HG03469 (cell line): ENCODE measurements at regions not wholly inside any gene's neighbourhood (a gene's known extent, or its start where the extent isn't known, plus 50 kb on each side); places are given as distances from the start of the nearest gene placed in this dataset.
"Not testable (repeated sequence)": the region's sequence is repeated elsewhere in the genome, so short reads cannot be mapped to it uniquely, and the experiment has no call there.

Experiments
- ATAC-seq: cut with Tn5 transposase; IDR thresholded peaks from one replicate; pipeline ENCODE4 v1.9.1; 2021; ENCODE audit warnings: mild to moderate bottlenecking, moderate library complexity, moderate number of reproducible peaks; ENCODE audit not compliant: unreplicated experiment

DNA sequence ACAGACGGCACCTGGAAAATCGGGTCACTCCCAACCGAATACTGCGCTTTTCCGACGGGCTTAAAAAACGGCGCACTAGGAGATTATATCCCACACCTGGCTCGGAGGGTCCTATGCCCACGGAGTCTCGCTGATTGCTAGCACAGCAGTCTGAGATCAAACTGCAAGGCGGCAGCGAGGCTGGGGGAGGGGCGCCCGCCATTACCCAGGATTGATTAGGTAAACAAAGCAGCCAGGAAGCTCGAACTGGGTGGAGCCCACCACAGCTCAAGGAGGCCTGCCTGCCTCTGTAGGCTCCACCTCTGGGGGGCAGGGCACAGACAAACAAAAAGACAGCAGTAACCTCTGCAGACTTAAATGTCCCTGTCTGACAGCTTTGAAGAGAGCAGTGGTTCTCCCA lies 64.5 kb downstream of the SLC30A10 start:
- not testable (repeated sequence) for ATAC-seq

GRCh38 chr1:219862366-219862765 lies 66.0 kb downstream of the SLC30A10 start:
- no peak for ATAC-seq

DNA sequence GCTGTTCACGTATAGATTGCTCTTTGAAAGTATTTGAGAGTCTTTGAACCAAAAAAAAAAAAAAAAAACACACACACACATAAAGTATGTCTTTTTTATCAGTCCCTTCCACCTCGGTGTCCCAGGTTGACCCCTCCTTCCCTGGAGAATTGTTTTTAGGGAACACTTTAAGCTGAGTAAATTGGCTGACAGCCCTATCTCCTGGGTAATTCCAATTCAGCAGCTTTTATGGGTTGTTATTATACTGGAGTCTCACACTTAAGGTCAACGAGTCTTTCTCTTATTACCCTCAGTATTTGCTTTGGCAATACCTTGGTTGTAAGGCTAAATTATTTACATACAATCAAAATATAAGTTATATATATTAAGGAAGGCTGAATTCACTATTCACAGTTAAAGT lies 69.4 kb downstream of the SLC30A10 start:
- ATAC-seq: no peak

DNA sequence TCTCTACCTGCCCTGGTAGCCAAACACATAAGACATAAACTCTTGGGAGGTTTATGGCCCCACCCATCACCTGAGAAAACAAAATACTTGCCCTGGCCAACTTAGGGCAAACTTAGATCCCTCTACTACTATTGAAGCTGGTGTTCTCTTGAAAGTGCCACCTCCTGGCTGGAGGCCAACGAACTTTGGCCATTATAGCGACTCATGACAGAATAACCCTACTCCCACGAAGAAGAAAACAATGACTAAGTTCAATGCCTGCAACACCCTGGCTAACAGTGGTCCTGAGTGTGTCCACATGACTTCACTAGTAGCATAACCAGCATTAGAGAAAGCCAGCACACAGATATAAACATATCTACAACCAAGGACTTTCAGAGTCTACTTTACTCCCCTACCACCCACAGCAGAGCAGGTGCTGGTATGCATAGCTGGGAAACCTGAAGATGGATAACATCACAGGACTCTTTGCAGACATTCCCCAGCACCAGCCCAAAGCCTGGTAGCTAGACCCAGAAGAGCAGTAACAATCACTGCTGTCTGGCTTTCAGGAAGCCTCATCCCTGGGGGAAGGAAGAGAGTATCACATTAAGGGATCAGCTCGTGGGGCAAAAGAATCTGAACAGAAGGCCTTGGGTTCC lies 81.0 kb downstream of the SLC30A10 start:
- ATAC-seq: no peak

- ATAC-seq: not testable (repeated sequence)
Measured at GRCh38 chr1:219839595-219839994, 88.8 kb downstream of the SLC30A10 start.

DNA sequence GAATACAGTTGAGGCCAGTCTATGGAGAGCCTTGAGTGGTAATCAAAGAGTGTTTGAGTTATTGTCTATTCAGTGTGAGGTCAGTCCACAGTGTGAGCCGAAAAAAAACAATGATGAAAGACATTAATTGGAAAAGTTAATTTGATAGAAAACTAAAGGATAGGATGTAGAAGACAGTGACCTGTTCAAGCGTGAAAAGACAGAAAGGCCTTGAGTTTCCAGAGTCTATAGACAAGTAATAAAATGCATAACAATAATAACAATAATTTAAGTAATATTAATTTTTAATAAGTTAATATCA lies 90.4 kb downstream of the SLC30A10 start:
- no peak for ATAC-seq

DNA sequence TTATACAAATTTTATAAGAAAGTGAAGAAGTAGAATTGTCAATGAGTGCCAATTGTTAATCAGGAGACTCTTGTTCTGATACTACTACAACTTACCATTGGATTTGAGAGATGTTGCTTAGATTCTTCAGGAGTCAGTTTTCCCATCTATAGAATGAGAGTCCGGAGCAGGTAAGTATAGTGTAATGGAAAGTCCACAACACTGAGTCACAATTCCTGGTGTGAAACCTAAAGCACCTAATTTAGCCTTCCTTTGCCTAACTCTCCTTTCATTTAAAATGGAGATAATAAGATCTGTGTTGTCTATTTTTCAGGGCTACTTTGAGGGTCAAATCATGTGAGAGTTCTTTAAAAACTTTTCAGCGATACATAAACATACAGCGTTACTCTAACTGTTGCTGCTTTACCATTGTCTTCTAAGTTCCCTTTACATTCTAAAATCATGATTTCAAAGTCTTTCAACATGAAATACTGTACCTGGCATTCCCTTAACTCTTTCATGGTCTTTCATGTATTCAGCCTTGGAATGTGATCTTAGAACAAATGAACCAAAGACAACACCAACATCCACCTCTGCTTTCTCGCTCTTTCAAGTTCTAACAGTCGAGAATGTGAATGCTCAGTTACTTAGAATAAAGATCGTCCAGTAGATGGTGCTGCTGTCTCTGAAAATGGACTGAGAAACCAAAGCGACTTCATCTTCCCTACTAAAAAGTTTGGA lies 90.9 kb downstream of the SLC30A10 start:
- ATAC-seq: no peak

DNA sequence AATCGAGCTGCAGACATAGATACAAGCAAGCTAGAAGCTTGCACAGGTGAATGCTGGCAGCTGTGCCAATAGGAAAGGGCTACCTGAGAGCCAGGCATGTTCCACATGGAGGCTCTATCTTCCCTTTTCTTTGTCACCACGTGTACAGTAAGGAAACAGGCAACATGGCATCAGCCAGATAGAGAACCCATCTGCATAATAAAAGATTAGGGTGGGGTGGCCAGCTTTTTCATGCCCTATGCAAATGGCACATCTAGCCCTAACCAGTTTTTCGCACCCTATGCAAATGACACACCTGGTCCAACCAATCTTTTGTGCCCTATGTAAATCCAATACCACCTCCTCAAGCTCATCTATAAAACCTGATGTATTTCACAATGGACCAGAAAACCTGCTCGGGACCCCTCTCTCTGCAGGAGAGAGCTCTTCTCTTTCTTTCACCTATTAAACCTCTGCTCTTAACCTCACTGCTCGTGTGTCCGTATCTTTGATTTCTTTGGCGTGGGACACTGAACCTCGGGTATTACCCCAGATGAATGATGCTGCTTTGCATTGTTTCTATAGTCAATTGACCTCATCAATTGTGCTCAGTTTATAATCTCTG lies 93.9 kb downstream of the SLC30A10 start:
- ATAC-seq: no peak

GRCh38 chr1:219833214-219833815 lies 95.0 kb downstream of the SLC30A10 start:
- ATAC-seq: no peak

- no peak for ATAC-seq
Measured at GRCh38 chr1:219826290-219826689, 102.1 kb downstream of the SLC30A10 start.

DNA sequence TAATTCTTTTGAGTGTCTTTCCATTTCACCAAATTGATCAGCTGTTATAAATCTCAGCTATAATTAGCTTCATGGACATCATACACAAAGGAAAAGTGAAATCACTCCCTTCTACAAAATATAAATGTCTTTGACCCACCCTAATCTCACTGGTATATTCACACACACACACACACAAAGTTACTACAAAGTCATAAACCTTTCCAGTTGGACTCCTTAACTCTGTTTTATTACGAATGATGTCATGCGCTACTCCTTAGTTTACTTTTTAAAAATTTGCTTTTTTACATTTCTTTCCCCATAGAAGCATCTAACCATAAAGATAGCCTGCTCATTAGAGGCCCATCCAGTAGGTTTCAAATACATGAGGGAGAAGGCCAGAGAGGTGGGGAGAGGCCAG lies 103.0 kb downstream of the SLC30A10 start:
- no peak for ATAC-seq

- no peak for ATAC-seq
Measured at GRCh38 chr1:219824338-219824737, 104.0 kb downstream of the SLC30A10 start.

GRCh38 chr1:219820551-219820950 lies 107.8 kb downstream of the SLC30A10 start:
- ATAC-seq: no peak

GRCh38 chr1:219817914-219818313 lies 110.4 kb downstream of the SLC30A10 start:
- no peak for ATAC-seq

DNA sequence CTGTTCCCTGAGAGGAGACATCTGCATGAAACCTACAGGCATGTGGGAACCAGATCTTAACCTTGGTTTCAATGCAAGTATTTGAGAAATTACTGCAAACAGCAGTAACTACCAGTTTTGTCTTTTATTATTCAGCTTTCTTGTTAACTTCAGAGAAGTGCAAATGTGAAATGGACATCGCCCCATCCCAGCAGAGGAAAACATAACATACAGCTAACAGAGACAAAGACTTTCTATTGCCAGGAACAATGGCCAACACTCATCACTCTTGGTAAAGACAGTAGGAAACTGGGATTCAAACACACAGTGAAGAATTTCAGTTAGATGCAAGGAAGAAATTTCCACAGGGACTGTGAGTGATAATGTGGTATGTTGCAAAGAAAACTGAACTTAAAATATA lies 115.1 kb downstream of the SLC30A10 start:
- no peak for ATAC-seq

GRCh38 chr1:219812491-219813203 lies 115.7 kb downstream of the SLC30A10 start:
- peak; percentile 64 for ATAC-seq

GRCh38 chr1:219812086-219812485 lies 116.3 kb downstream of the SLC30A10 start:
- no peak for ATAC-seq

- no peak for ATAC-seq
Measured at GRCh38 chr1:219810451-219810850, 117.9 kb downstream of the SLC30A10 start.

- no peak for ATAC-seq
Measured at GRCh38 chr1:219808790-219809189, 119.6 kb downstream of the SLC30A10 start.

DNA sequence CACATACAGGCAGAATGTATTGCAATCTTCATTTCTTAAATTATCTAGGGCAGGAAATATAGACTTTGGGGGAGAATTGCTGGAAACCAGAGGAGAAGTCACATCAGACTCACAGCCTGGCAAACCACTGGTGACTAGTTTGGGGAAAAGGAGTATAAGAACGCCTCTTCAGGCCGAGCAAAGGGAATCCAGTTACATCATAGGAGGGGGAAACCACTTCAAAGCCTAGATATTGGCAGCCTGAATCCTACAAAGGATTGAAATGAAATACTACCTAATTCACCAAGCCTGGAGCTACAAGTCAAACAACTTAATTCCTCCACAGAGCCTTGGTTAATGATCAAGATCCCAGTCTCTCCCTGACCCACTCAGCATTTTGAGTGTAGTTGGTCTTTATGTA lies 121.7 kb downstream of the SLC30A10 start:
- no peak for ATAC-seq

DNA sequence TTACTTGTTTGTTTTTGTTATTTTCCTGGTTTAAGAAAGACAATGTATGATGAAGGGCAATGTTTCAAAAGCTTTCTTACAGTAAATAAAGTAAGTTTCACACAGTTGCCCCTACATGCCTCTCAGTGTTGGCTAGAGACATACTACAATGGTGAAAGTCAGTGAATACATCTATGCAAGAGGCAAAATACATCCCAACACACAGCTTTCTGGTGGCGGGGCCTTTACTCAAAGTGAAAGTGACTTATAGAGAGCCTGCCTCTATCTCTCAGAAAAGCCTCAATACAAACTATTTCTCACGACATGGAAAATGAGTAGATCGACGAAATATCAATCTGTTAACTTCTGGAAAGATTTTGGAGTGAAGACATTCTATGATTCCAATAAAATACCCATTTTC lies 122.3 kb downstream of the SLC30A10 start:
- peak; percentile 59 for ATAC-seq
